ENCODE measurements at regions not wholly inside any gene's neighbourhood (a gene's known extent, or its start where the extent isn't known, plus 50 kb on each side); places are given as distances from the start of the nearest gene placed in this dataset.

- Histone ChIP-seq H3K4me2 (ENCODE audit: low read length) (no peak overlapping the region), H3K36me3 (ENCODE audit: control insufficient read depth in 1 of 2, insufficient read depth in 2 of 2, low read length in 2 of 2) (no peaks in the 10 kb centered on the region), H3K79me2 (ENCODE audit: insufficient read depth, low read length) (no peaks in the 10 kb centered on the region), H3K4me3 (replicated peaks in 1 of 2; ENCODE audit: low read depth in 1 of 2, low read length in 2 of 2) (no peak overlapping the region), H3K4me1 (ENCODE audit: control insufficient read depth in 1 of 2, insufficient read depth in 2 of 2, low read length in 2 of 2) (peaks cover 9 to 27% of the 10 kb centered on the region in 2 experiments; a peak in 3 of 4 replicates), H4K20me1 (ENCODE audit: insufficient read depth) (no peaks in the 10 kb centered on the region), H3K27me3 (ENCODE audit: insufficient read depth, low read length) (no peaks in the 10 kb centered on the region), H3K9ac (ENCODE audit: low read length) (no peak overlapping the region), H2AFZ (ENCODE audit: low read depth, low read length, poor library complexity, severe bottlenecking) (no peak overlapping the region), H3K27ac (ENCODE audit: low read depth, low read length) (no peak overlapping the region), H3K9me2 (ENCODE audit: insufficient read depth) (no peaks in the 10 kb centered on the region), H3K9me3 (ENCODE audit: control insufficient read depth in 1 of 2, insufficient read depth in 1 of 2, low read depth in 1 of 2, low read length in 2 of 2) (no peaks in the 10 kb centered on the region)
- POLR2A ChIA-PET: no interaction called here
- TF ChIP-seq SIN3A (IDR thresholded peaks at IDR 0.05; ENCODE audit: low read depth) (no peak), CEBPB (IDR thresholded peaks at IDR 0.05; ENCODE audit: low read depth) (no peak), CTCF (IDR thresholded peaks at IDR 0.05 in 2 of 3, conservative IDR thresholded peaks at IDR 0.05 in 1 of 3; ENCODE audit: borderline replicate concordance in 1 of 3, insufficient read depth in 1 of 3, low read depth in 2 of 3, low read length in 2 of 3) (no peak), POLR2A (IDR thresholded peaks at IDR 0.05; ENCODE audit: borderline replicate concordance, extremely low read depth, insufficient read depth, insufficient read length) (no peak), EZH2phosphoT487 (IDR thresholded peaks at IDR 0.05; ENCODE audit: borderline replicate concordance) (no peak), ZFX (IDR thresholded peaks at IDR 0.05) (no peak), MAX (IDR thresholded peaks at IDR 0.05) (no peak), EZH2 (IDR thresholded peaks at IDR 0.05) (no peak), EGR1 (IDR thresholded peaks at IDR 0.05; ENCODE audit: low read depth) (no peak)
- ATAC-seq (no peak), DNase-seq (ENCODE audit: low read depth, low spot score) (no peak)
- intact Hi-C loops (cut with micrococcal nuclease): no loop called here
- RAD21 ChIA-PET (ENCODE audit: low non-redundant PET in 1 of 2, low total read pairs in 2 of 2, uncharacterized antibody in 2 of 2, unreplicated experiment in 2 of 2): no interaction called here
- CTCF ChIA-PET: interaction anchor here (0.9 kb wide), 1 partner anchor 137 kb away, joined by 3 read pairs; no protein-coding TSS in a partner anchor
- BruUV-seq (replicated peaks): no TSS peak
Observed at GRCh38 chr3:56851966-56852884, 50.5 kb upstream of the ARHGEF3 start.

Measured in HCT116 (cell line).